SW 1271 (cell line): ENCODE measurements at regions not wholly inside any gene's neighbourhood (a gene's known extent, or its start where the extent isn't known, plus 50 kb on each side); places are given as distances from the start of the nearest gene placed in this dataset.
"Not testable (repeated sequence)": the region's sequence is repeated elsewhere in the genome, so short reads cannot be mapped to it uniquely, and the experiment has no call there.

Experiments
- DNase-seq, 2 experiments: peaks; one replicate each; lab custom pipeline; 2025; lab: John Stamatoyannopoulos, UW

GRCh38 chr6:96276305-96276704 is 245.3 kb upstream of the UFL1 start:
- no peak for DNase-seq

- DNase-seq = no peak
Observed at GRCh38 chr6:96276856-96277255, 244.8 kb upstream of the UFL1 start.

GRCh38 chr6:96279084-96279483 is 242.5 kb upstream of the UFL1 start:
- no peak for DNase-seq

GRCh38 chr6:96286503-96286902 is 235.1 kb upstream of the UFL1 start:
- no peak for DNase-seq

- DNase-seq = no peak
Observed at GRCh38 chr6:96299525-96299924, 222.1 kb upstream of the UFL1 start.

- DNase-seq = no peak
Observed at GRCh38 chr6:96301023-96301422, 220.6 kb upstream of the UFL1 start.

GRCh38 chr6:96301781-96302180 is 219.8 kb upstream of the UFL1 start:
- DNase-seq = no peak

GRCh38 chr6:96302991-96303390 is 218.6 kb upstream of the UFL1 start:
- DNase-seq = no peak

GRCh38 chr6:96304997-96305396 is 216.6 kb upstream of the UFL1 start:
- DNase-seq = peak in 1 of 2 experiments; percentile 2

GRCh38 chr6:96330884-96331283 is 190.7 kb upstream of the UFL1 start:
- no peak for DNase-seq

- DNase-seq = no peak
Observed at GRCh38 chr6:96340164-96340563, 181.4 kb upstream of the UFL1 start.

- DNase-seq = no peak
Observed at GRCh38 chr6:96345501-96345900, 176.1 kb upstream of the UFL1 start.

- DNase-seq = no peak
Observed at GRCh38 chr6:96381246-96381645, 140.4 kb upstream of the UFL1 start.

- no peak for DNase-seq
Observed at GRCh38 chr6:96391776-96392360, 129.7 kb upstream of the UFL1 start.

- peak in 1 of 2 experiments; percentile 37 for DNase-seq
Observed at GRCh38 chr6:96394727-96395126, 126.9 kb upstream of the UFL1 start.

GRCh38 chr6:96410467-96410866 is 111.1 kb upstream of the UFL1 start:
- DNase-seq = no peak

- no peak for DNase-seq
Observed at GRCh38 chr6:96420294-96420693, 101.3 kb upstream of the UFL1 start.

GRCh38 chr6:96433950-96434349 is 87.7 kb upstream of the UFL1 start:
- DNase-seq = no peak

GRCh38 chr6:96436398-96436797 is 85.2 kb upstream of the UFL1 start:
- no peak for DNase-seq

GRCh38 chr6:96437228-96437627 is 84.4 kb upstream of the UFL1 start:
- DNase-seq = not testable (repeated sequence)

GRCh38 chr6:96450082-96450769 is 71.4 kb upstream of the UFL1 start:
- DNase-seq = no peak

- DNase-seq = peak in 1 of 2 experiments; percentile 3
Observed at GRCh38 chr6:96450770-96451130, 70.9 kb upstream of the UFL1 start.

- no peak for DNase-seq
Observed at GRCh38 chr6:96458771-96459170, 62.8 kb upstream of the UFL1 start.

GRCh38 chr6:96460052-96460700 is 61.4 kb upstream of the UFL1 start:
- DNase-seq = no peak
